GM21381 (cell line): ENCODE measurements at regions not wholly inside any gene's neighbourhood (a gene's known extent, or its start where the extent isn't known, plus 50 kb on each side); places are given as distances from the start of the nearest gene placed in this dataset.

Source experiments
- ATAC-seq: cut with Tn5 transposase; IDR thresholded peaks from one replicate; pipeline ENCODE4 v1.9.1; 2021; ENCODE audit warnings: mild to moderate bottlenecking, moderate library complexity; ENCODE audit not compliant: unreplicated experiment

- ATAC-seq = no peak
These were observed 78.3 kb downstream of the CMPK2 start for GRCh38 chr2:6787376-6787775.

GRCh38 chr2:6788614-6789013 is 77.1 kb downstream of the CMPK2 start:
- no peak for ATAC-seq

- ATAC-seq = no peak
These were observed 76.1 kb downstream of the CMPK2 start for GRCh38 chr2:6789559-6790138.

- ATAC-seq = no peak
These were observed 74.0 kb downstream of the CMPK2 start for GRCh38 chr2:6791682-6792081.

- no peak for ATAC-seq
These were observed 72.8 kb downstream of the CMPK2 start for GRCh38 chr2:6792883-6793282.

GRCh38 chr2:6793371-6793770 is 72.3 kb downstream of the CMPK2 start:
- ATAC-seq = no peak

GRCh38 chr2:6793913-6794312 is 71.8 kb downstream of the CMPK2 start:
- no peak for ATAC-seq

GRCh38 chr2:6794448-6794847 is 71.3 kb downstream of the CMPK2 start:
- ATAC-seq = no peak
